HG02885 (cell line): ENCODE measurements at regions not wholly inside any gene's neighbourhood (a gene's known extent, or its start where the extent isn't known, plus 50 kb on each side); places are given as distances from the start of the nearest gene placed in this dataset.
A peak's percentile ranks its signal among the peaks of the same experiment; 100 is the strongest.
"Not testable (repeated sequence)": the region's sequence is repeated elsewhere in the genome, so short reads cannot be mapped to it uniquely, and the experiment has no call there.

Experiments used
- ATAC-seq: cut with Tn5 transposase; IDR thresholded peaks from one replicate; pipeline ENCODE4 v1.9.1; 2021; ENCODE audit warnings: mild to moderate bottlenecking; ENCODE audit not compliant: unreplicated experiment, poor library complexity

DNA sequence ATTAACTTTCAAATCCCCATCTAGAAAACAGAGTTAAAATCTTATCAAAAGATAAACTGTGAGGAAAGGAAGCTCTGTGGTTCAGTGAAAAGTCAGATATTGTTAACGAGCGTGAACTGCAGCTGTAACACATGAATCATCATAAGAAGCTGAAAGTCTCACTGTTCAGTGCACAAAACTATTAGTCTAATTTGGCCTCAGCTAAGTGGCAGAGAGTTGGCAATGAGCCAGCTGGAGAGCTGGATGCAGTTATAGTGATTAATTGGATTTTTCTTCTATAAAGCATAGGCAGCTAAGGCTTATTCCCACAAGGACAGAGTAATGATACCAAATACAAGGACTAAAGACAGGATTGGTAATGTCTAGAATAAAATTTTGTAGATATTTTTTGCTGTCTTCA is 101.1 kb upstream of the ABCB5 start:
- no peak for ATAC-seq

DNA sequence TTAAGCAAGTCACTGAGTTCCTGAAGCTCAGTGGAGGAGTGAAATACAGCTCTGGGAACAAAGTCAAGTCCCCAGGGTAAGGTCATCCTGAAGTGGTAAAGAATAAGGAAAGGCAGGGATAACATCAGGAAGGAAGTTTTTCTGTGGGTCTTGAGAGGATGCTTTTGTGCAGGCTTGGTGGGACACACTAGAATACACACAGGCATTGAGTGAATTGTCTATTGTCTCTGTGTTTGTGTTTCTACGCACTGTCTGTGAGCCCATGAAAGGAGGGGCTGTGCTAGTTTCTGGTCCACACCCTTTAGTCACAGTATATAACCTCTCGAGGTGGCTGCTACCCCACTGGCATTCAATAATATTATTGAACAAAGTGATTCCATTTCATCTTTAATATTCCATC is 95.8 kb upstream of the ABCB5 start:
- no peak for ATAC-seq

DNA sequence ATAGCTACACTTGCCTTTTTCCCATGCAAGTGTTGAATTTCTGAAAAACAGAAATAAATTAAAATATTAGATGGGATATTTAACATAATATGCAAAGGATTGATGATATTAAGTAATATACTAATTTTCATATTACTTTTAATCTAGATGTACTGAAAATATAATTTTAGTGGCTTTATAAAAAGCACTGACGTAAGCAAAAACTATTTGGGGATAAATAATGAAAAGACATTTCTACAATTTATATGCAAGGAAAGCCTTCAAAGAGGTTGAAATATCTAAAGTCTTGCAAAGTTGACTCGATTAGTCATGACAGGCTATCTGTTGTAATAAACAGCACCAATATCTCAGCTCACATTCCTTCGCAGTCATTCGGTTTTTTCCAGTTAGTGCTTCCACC is 94.9 kb upstream of the ABCB5 start:
- no peak for ATAC-seq

- ATAC-seq, result no peak
These were observed 94.2 kb upstream of the ABCB5 start for GRCh38 chr7:20521243-20521642.

GRCh38 chr7:20529260-20529659 is 86.2 kb upstream of the ABCB5 start:
- no peak for ATAC-seq

- no peak for ATAC-seq
These were observed 82.6 kb upstream of the ABCB5 start for GRCh38 chr7:20532890-20533289.

DNA sequence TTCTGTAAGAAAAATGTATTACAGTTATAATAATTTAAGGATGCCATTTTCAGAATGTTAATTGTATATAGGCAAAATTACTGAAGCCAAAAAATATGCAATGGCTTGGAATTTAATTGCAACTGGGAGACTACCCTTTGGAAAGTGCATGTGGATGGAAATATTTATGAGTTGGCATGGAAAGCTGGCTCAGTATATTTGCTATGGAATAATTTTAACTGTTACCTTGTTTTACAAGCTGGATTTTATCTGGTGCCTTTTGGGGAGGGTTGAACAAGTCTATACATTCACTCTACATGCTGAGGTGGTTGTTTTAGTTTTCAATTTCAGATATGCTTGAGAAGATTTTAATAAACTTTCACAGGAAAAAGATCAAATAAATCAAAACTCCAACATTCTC is 80.9 kb upstream of the ABCB5 start:
- ATAC-seq, result no peak

- no peak for ATAC-seq
These were observed 79.9 kb upstream of the ABCB5 start for GRCh38 chr7:20535541-20535940.

GRCh38 chr7:20539201-20539600 is 76.3 kb upstream of the ABCB5 start:
- ATAC-seq, result peak; percentile 53

GRCh38 chr7:20541608-20542349 is 73.7 kb upstream of the ABCB5 start:
- ATAC-seq, result peak; percentile 88

GRCh38 chr7:20542594-20542993 is 72.9 kb upstream of the ABCB5 start:
- ATAC-seq, result no peak

DNA sequence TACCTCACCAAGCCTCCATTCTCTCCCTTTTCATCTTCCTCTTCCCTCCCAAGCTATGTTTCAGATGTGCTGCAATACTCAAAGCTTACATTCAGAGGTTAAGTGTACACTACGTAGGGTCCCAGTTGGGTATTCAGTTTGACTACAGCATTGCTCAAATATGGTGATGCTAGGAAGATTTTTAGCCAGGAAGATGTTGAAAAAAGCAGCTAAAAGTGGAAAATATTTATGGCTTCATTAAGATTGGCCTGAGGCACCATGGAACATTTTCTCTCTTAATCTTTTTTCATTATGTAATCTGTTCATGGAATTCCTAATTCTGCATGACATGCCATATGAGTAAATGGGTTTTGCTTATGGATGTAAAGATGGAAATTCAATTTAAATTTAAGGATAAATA is 72.0 kb upstream of the ABCB5 start:
- no peak for ATAC-seq

DNA sequence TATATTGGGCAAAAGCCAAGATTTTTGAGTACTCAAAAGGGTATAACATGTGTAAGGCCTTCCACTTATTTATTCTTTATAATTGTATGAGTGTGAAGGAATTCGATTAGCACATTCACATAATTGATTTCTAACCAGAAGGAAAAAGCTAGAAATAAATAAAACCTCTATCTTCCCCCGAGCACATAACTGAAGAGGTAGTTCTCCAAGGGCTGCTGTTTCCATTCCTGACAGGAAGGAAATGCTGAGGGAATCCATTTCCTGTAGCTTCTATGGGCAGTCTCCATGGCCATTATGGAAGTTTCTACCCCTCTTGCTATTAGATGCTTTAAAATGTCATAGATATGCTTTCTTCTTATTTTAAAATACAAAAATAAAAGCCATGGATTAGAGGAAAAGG is 70.5 kb upstream of the ABCB5 start:
- no peak for ATAC-seq

- ATAC-seq, result not testable (repeated sequence)
These were observed 68.5 kb upstream of the ABCB5 start for GRCh38 chr7:20546958-20547357.

DNA sequence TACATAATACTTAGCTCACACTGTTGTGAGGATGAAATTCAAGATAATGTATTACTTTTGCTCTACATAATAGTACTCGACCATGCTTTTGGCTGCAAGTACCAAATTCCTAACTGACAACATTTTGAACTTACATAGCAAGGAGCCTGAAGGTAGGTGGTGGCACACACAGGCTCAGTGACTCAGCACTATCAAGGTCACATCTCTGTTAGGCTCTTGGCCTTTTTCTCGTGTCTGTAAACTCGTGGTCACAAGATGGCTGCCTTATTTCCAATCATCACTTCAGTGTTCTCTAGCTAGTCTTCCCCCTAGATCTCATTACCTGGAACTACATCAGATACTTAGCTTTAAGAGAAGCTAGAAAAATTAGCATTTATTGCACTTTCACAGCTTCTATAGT is 61.4 kb upstream of the ABCB5 start:
- ATAC-seq, result no peak

DNA sequence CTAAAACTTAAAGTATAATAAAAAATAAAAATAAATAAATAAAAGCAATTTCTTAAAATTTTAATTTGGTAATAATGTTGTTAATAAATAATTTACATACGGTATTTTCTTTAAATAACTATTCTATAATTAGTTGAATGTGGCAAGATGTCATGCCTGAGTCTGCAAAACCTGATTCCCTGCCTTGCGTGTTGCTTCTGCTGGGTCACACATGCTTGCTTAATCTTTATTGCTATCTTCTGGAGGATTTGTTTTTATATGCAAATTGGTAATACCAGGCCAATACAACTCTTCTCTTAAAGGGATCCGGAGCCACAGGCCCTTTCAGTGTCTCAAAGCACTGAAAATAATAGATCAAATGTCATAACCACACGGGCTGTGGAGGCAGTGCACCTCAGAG is 59.4 kb upstream of the ABCB5 start:
- ATAC-seq, result no peak

DNA sequence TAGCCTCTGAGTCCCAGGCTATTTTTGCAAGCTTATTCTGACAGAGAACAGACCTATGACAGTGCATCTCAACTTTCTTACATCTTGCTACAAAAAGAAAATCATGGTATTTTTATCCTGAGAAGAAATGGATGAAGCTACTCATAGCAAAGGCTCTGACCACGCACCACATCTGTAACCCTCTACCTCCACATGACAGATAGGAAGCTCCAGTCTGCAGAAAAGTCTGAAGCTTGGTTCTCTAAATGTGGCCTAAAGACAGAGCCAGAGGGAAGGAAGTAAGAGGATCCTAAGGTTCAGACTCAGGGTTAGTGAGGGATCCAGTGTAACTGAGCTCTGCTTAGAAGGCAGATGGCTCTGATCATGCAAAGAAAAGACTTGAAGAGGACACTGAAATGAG is 58.4 kb upstream of the ABCB5 start:
- no peak for ATAC-seq

DNA sequence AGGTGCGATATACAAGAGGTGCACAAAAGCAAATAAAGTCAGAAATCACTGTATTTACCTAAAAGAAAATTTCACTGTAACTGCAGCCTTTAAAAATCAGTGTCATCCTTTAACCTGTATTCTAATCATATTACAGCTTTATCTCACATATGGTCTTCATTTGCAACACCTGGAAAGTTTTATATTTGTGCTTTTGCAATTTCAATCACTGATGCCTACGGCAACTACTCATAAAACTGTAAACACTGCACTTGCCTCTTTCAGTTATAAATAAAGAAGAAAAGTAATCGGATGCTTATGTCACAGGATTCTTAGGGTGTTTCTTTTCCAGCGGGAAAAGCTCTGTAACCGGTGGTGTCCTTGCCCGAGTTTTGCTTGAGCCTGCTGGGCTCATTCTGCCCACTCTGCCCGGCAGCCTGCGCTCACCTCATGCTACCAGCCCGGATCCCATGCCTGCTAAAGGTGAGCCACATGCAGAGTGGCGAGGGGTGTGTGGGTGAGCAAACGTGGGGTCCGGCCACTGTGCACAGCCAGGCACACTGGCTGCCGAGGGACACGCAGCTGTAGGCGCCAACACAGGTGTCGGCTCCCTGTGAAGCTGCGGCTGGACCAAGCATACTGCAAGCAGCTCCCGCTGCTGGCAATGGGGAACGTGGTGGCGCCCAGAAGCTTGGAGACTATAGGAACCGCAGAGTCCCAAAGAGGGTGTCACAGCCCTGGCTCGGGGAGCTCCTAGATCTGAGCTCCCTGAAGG is 56.3 kb upstream of the ABCB5 start:
- no peak for ATAC-seq

- ATAC-seq, result no peak
These were observed 55.6 kb upstream of the ABCB5 start for GRCh38 chr7:20559883-20560282.

- ATAC-seq, result no peak
These were observed 54.9 kb upstream of the ABCB5 start for GRCh38 chr7:20560325-20561180.

GRCh38 chr7:20561466-20561865 is 54.0 kb upstream of the ABCB5 start:
- ATAC-seq, result no peak
